ENCODE measurements at regions not wholly inside any gene's neighbourhood (a gene's known extent, or its start where the extent isn't known, plus 50 kb on each side); places are given as distances from the start of the nearest gene placed in this dataset.

DNA sequence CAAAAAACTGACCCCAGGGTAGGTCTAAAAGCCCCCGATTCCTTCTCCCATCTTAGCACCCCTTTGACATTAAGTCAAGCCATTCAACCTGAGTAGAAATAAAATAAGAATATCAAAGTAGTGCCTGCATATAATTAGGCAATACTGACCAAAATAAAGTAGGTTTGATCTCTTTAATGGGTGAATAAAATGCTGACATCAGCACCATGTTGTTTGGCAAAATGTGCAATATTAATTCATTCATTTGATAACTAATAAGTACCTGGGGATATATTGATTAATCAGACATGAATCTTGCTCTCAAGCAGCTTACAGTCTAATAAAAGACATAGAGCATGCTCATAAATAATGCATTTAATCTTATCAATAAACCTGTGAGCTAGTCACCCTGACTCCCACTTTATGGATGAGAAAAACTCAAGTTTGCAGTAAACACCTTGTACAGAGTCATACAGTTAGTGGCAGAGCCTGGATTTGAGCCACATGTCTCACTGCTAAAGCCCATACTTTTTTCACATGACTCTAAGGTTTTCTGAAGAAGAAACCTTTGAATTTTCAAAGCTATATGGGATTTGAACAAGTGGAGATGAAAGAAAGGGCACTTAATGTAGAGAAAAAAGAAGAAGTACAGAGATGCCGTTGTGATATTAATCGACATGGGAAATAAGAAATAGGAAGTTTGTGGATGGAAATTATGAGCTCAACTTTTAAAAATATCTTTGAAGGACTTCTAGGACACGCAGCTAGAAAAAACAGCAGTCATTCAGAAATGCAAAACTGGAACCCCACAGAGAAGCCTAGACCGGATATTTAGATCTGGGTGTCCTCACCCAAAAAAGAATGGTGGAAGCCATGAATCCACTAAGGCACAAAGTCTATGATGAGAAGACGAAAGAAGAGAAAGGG, 183.9 kb downstream of the TOMM20 start (continued):
- TF ChIP-seq, protein P1, sequence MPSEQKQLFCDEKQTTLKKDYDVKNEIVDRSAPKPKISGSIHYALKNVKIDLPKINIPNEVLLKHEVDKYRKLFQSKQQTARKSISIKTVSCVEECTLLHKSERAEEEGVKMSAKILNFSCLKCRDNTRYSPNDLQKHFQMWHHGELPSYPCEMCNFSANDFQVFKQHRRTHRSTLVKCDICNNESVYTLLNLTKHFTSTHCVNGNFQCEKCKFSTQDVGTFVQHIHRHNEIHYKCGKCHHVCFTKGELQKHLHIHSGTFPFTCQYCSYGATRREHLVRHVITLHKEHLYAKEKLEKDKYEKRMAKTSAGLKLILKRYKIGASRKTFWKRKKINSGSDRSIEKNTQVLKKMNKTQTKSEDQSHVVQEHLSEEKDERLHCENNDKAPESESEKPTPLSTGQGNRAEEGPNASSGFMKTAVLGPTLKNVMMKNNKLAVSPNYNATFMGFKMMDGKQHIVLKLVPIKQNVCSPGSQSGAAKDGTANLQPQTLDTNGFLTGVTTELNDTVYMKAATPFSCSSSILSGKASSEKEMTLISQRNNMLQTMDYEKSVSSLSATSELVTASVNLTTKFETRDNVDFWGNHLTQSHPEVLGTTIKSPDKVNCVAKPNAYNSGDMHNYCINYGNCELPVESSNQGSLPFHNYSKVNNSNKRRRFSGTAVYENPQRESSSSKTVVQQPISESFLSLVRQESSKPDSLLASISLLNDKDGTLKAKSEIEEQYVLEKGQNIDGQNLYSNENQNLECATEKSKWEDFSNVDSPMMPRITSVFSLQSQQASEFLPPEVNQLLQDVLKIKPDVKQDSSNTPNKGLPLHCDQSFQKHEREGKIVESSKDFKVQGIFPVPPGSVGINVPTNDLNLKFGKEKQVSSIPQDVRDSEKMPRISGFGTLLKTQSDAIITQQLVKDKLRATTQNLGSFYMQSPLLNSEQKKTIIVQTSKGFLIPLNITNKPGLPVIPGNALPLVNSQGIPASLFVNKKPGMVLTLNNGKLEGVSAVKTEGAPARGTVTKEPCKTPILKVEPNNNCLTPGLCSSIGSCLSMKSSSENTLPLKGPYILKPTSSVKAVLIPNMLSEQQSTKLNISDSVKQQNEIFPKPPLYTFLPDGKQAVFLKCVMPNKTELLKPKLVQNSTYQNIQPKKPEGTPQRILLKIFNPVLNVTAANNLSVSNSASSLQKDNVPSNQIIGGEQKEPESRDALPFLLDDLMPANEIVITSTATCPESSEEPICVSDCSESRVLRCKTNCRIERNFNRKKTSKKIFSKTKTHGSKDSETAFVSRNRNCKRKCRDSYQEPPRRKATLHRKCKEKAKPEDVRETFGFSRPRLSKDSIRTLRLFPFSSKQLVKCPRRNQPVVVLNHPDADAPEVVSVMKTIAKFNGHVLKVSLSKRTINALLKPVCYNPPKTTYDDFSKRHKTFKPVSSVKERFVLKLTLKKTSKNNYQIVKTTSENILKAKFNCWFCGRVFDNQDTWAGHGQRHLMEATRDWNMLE (tag by site-specific recombination; conservative IDR thresholded peaks at IDR 0.05; ENCODE audit: low read depth): no peak
- TF ChIP-seq ZBTB1 (tag by site-specific recombination; IDR thresholded peaks at IDR 0.05): no peak

DNA sequence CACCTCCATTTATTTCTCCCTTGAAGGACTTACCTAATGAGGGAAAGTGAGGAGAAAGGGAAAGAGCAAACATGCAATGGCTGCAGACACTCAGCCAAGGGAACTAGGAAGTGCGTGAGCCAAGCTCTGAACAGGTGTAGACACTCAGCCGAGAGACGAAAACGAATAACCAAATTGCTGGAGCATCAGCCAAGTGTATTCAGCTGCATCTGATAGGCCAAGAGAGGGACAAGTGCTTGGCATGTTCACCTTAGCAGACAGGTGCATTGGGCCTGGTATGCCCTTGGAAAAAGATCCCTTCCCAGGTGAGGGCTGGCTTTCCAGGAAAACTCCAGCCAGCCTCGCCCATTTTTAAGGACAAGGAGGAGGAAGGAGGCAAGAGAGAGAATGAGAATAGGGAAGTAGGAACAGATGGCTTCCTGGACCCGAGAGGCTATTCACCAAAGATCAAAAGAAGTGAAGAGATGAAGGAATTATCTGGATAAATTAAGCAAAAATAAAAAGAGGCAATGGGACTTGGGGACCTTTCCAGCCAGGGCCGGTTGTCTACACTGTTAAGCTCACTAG, 184.7 kb downstream of the TOMM20 start:
- POLR2A ChIA-PET: no interaction called here
- no peak overlapping the region for H3K27ac ChIP-seq (ENCODE audit: extremely low read depth, low read depth, low read length)
- CTCF ChIA-PET: interaction anchor here (0.6 to 1.6 kb wide), 3 partner anchors 10 to 194 kb away, joined by 3 to 4 read pairs (median 3); no protein-coding TSS in a partner anchor

DNA sequence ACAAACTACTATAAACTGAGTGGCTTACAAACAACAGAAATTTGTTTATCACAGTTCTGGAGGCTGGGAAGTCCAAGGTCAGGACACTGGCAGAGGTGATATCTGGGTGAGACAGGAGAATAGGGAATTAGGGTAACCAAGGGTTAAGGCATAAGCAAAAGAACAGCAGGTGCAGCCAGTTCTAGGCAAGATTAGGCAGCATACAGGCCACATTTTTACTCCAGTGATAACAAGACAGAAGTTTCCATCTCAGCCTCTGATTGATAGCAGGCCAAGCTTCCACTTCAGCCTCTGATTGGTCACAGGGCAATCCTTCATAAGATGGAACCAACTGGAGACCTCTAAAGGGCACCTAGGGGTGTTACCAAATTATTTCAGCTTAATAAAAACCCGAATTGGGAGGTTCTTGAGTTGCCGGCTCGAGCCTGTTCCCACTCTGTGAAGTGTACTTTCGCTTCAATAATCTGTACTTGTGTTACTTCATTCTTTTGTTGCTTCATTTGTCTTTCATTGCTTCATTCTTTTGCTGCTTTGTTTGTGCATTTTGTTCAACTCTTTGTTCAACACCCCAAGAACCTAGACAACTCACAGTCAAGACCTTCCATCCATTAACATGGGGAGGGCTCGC, 185.6 kb downstream of the TOMM20 start:
- H3K4me3 ChIP-seq (ENCODE audit: low read depth, low read length): no peak overlapping the region
- no peak overlapping the region for H3K27ac ChIP-seq (ENCODE audit: extremely low read depth, low read depth, low read length)
- CTCF ChIA-PET: interaction anchor here (0.6 kb wide), 1 partner anchor 193 kb away, joined by 3 read pairs; no protein-coding TSS in a partner anchor
- no peaks in the 10 kb centered on the region for H3K9me3 ChIP-seq (ENCODE audit: control insufficient read depth, insufficient read depth, low read depth, low read length)
- H3K4me1 ChIP-seq (ENCODE audit: control insufficient read depth, insufficient read depth, low read length): no peaks in the 10 kb centered on the region
- POLR2A ChIA-PET: interaction anchor here (0.5 to 0.9 kb wide), 2 partner anchors 17 to 161 kb away, joined by 3 to 4 read pairs; no protein-coding TSS in a partner anchor
- no peaks in the 10 kb centered on the region for H3K36me3 ChIP-seq (ENCODE audit: control insufficient read depth in 2 of 2, insufficient read depth in 1 of 2, low read length in 2 of 2)
- TF ChIP-seq ZNF324 (tag by site-specific recombination; IDR thresholded peaks at IDR 0.05) (no peak), ZNF239 (tag by site-specific recombination; IDR thresholded peaks at IDR 0.05) (no peak), ZNF214 (tag by site-specific recombination; IDR thresholded peaks at IDR 0.05; ENCODE audit: borderline replicate concordance) (no peak), MZF1 (tag by site-specific recombination; IDR thresholded peaks at IDR 0.05; ENCODE audit: borderline replicate concordance) (no peak), ZNF560 (tag by site-specific recombination; IDR thresholded peaks at IDR 0.05; ENCODE audit: borderline replicate concordance) (no peak), ZNF114 (tag by site-specific recombination; IDR thresholded peaks at IDR 0.05) (no peak), SCRT2 (tag by site-specific recombination; IDR thresholded peaks at IDR 0.05) (no peak)
- TF ChIP-seq, protein P2, sequence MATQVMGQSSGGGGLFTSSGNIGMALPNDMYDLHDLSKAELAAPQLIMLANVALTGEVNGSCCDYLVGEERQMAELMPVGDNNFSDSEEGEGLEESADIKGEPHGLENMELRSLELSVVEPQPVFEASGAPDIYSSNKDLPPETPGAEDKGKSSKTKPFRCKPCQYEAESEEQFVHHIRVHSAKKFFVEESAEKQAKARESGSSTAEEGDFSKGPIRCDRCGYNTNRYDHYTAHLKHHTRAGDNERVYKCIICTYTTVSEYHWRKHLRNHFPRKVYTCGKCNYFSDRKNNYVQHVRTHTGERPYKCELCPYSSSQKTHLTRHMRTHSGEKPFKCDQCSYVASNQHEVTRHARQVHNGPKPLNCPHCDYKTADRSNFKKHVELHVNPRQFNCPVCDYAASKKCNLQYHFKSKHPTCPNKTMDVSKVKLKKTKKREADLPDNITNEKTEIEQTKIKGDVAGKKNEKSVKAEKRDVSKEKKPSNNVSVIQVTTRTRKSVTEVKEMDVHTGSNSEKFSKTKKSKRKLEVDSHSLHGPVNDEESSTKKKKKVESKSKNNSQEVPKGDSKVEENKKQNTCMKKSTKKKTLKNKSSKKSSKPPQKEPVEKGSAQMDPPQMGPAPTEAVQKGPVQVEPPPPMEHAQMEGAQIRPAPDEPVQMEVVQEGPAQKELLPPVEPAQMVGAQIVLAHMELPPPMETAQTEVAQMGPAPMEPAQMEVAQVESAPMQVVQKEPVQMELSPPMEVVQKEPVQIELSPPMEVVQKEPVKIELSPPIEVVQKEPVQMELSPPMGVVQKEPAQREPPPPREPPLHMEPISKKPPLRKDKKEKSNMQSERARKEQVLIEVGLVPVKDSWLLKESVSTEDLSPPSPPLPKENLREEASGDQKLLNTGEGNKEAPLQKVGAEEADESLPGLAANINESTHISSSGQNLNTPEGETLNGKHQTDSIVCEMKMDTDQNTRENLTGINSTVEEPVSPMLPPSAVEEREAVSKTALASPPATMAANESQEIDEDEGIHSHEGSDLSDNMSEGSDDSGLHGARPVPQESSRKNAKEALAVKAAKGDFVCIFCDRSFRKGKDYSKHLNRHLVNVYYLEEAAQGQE (tag by site-specific recombination; IDR thresholded peaks at IDR 0.05): no peak

More for the DNA sequence above, 184.7 kb downstream of the TOMM20 start:
- Histone ChIP-seq H3K4me3 (ENCODE audit: low read depth, low read length) (no peak overlapping the region), H3K4me1 (ENCODE audit: control insufficient read depth, insufficient read depth, low read length) (no peaks in the 10 kb centered on the region), H3K9me3 (ENCODE audit: control insufficient read depth, insufficient read depth, low read depth, low read length) (no peaks in the 10 kb centered on the region), H3K36me3 (ENCODE audit: control insufficient read depth in 2 of 2, insufficient read depth in 1 of 2, low read length in 2 of 2) (no peaks in the 10 kb centered on the region)
- TF ChIP-seq ZNF510 (tag by site-specific recombination; IDR thresholded peaks at IDR 0.05; ENCODE audit: insufficient replicate concordance) (no peak), GLIS2 (tag by site-specific recombination; IDR thresholded peaks at IDR 0.05) (no peak), ZNF660 (tag by site-specific recombination; IDR thresholded peaks at IDR 0.05) (no peak), ZNF558 (tag by site-specific recombination; IDR thresholded peaks at IDR 0.05) (no peak), ZNF777 (tag by site-specific recombination; IDR thresholded peaks at IDR 0.05; ENCODE audit: borderline replicate concordance) (no peak)
- TF ChIP-seq, protein P3, sequence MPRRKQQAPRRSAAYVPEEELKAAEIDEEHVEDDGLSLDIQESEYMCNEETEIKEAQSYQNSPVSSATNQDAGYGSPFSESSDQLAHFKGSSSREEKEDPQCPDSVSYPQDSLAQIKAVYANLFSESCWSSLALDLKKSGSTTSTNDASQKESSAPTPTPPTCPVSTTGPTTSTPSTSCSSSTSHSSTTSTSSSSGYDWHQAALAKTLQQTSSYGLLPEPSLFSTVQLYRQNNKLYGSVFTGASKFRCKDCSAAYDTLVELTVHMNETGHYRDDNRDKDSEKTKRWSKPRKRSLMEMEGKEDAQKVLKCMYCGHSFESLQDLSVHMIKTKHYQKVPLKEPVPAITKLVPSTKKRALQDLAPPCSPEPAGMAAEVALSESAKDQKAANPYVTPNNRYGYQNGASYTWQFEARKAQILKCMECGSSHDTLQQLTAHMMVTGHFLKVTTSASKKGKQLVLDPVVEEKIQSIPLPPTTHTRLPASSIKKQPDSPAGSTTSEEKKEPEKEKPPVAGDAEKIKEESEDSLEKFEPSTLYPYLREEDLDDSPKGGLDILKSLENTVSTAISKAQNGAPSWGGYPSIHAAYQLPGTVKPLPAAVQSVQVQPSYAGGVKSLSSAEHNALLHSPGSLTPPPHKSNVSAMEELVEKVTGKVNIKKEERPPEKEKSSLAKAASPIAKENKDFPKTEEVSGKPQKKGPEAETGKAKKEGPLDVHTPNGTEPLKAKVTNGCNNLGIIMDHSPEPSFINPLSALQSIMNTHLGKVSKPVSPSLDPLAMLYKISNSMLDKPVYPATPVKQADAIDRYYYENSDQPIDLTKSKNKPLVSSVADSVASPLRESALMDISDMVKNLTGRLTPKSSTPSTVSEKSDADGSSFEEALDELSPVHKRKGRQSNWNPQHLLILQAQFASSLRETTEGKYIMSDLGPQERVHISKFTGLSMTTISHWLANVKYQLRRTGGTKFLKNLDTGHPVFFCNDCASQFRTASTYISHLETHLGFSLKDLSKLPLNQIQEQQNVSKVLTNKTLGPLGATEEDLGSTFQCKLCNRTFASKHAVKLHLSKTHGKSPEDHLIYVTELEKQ (tag by site-specific recombination; IDR thresholded peaks at IDR 0.05; ENCODE audit: borderline replicate concordance): no peak

Measured in HEK293 (cell line).